COLO829 (cell line): ENCODE measurements at regions not wholly inside any gene's neighbourhood (a gene's known extent, or its start where the extent isn't known, plus 50 kb on each side); places are given as distances from the start of the nearest gene placed in this dataset.

ENCODE experiments used
- DNase-seq: peaks from one replicate; pipeline ENCODE4 v3.0.0; 2012; ENCODE audit warnings: low spot score

DNA sequence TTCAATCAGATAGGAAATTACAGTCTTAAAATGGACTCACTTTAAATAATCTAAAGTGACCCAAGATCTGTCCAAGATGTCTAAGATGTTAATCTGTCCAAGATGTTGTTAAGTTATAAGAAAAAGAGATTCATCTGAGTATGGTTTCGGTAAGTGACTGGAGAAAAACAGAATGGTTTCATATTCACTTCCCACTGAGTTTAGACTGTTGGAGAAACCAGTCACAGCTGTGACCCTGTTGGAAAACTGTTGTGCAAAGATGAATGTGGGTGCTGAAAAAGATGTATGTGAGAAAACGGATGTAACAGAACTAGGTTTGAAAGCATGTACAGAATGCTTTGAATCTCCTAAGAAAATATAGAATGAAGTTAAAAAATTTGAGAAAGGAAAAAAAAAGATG lies 325.9 kb downstream of the COL12A1 start:
- no peak for DNase-seq

DNA sequence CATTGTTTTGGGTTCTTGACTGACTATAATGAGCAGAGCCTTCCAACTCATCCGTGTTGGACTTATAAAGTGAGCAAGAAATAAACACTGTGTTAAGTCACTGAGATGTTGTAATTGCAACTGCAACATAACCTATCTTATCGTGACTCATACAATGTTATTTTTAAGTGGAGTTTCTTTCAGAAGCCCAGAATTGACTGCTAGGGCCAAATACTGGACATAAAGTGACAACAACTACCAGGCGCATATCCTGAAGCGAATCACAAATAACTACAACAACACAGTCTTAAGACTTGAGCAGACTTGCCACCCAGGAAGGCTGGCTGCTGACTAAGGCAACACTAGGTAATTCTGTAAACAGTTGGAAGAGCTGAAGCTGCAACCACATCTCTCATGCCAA lies 326.6 kb downstream of the COL12A1 start:
- no peak for DNase-seq

DNA sequence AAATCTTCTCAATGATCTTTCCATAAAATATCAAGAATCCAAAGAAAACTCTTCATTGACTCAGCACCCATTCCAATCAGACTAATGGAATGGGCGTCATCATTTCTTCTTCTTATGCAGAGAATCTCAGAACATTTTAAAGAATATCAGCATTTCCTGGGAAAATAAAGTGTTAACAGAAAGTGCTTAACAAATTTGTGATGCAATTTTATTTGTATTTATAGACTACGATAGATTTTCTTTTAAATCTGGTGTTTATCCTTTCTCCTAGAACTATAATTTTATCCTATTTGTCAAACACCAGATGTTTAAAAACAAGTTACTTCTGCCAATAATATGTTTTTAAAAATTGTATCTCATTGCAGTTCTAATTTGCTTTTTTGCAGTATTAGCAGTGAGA lies 330.7 kb downstream of the COL12A1 start:
- no peak for DNase-seq

DNA sequence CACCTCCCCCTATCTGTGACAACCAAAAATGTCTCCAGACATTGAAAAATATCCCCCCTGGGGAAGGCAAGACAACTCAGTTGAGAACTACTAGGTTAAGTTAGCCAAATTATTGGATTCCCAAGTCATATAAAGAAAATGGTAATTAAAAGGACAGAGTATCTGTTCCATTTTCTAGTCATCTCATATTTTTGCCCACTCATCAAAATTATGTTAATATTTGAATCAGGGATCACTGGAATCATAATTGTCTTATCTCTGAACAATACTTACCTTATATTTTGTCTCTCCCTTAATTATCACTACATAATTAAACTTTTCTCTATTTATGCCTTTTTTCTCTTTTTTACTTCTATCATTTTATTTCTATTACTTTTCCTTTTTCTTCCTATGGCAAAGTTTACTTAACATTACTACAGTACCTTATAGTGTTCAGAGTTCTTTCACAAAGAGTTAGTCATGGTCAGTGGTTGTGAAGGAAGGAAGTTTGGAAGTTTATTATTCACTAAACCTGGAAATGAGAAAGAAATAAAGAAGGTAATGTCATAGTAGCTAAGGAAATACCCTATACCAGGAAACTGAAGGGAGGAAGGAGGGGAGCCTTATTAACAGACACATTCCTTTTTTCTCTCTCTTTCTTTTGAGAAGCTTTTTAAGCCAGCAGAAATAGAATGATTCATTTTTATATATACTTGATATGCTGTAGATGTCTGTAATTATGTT lies 332.9 kb downstream of the COL12A1 start:
- DNase-seq = no peak

DNA sequence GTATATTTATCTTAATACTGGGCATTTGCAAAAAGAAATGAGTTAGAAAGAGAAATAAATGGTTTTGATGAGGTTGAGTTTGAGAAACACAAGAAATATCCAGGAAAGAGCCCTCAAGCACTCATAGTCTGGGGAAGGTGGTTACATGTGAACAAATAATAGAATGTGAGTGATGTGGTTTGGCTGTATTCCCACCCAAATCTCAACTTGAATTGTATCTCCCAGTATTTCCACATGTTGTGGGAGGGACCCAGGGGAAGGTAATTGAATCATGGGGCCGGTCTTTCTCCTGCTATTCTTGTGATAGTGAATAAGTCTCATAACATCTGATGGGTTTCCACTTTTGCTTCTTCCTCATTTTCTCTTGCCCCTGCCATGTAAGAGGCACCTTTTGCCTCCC lies 334.1 kb downstream of the COL12A1 start:
- DNase-seq = no peak

DNA sequence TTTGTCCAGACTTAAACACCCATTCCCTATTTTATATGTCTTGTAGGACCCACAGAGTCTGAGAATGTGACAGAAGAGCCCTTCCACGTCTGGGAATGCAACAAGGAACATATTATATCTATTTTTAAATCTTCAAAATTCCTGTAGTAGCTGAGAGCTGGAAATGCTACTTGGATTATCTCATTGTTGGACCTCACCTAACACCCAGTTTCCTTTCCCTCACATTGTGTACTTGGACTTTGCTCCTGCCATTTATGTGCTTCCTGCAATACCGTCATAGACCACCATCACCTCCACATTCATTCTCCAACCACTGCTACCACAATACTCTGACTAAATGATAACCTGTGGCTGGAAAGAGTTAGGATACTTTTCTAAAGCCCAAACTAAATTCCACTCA lies 335.4 kb downstream of the COL12A1 start:
- no peak for DNase-seq

DNA sequence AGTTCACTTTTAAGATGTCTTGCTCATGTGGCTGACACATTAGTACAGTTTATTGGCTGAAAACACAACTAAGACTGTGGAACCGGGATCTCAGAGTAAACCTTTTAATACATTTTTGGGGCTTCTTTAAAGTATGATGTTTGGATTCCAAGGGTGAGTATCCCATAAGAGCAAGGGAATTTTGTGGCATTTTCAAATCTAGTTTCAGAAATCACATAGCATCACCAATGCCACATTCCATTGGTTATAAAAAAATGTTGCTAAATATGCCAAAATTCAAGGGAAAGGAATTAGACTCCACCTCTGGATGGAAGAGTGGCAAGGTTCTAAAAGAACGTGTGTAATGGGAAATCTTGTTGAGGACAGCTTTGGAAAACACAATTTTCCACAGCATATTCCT lies 338.6 kb downstream of the COL12A1 start:
- no peak for DNase-seq

DNA sequence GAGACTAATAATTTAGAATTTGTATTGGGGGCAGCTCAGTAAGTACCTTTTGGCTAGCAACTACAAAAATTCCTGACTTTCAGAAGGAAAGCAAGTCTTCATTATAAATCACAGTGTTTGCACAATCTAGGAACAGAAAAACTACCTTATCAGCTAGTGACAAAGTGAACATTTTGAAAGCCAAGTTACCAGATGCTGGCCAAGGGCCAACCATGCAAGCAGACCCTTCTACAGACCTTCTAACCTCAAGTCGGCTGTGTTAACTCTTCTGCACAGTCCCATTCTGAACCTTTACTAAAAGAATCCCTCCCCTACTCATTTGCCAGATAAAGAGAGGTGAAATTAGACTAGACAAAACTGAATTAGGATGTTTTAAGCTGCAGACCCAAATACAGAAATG lies 341.9 kb downstream of the COL12A1 start:
- DNase-seq = no peak

DNA sequence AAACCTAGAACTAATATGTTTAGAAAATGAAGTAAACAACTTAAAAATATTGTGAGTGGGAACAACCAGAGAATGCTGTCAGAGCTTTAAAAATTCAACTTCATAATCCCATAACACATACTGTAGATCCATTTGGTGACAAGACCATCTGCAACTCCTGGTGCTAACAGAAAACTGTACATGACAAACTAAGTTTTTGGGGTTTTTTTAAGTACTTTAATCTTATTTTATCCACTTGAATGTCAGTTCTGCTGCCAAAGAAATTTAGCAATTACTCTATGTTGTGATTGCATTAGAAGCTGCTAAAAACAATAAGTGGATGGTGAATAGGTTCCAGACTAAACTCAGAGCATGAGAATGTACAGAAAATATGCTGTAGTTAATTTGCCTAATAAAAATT lies 345.4 kb downstream of the COL12A1 start:
- no peak for DNase-seq

DNA sequence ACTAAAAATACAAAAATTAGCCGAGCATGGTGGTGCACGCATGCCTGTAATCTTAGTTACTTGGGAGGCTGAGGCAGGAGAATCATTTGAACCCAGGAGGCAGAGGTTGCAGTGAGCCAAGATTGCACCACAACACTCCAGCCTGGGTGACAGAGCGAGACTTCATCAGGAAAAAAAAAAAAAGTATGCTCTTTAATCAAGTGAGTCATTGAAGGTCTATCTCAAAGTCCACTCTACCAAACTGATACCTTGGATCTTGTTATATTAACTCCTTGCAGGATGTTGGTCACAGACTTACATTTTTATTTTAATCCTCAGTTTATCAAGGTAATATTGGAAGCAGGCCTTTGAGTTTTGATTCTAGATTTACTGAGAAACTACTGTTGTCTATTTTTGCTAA lies 348.7 kb downstream of the COL12A1 start:
- DNase-seq = no peak

DNA sequence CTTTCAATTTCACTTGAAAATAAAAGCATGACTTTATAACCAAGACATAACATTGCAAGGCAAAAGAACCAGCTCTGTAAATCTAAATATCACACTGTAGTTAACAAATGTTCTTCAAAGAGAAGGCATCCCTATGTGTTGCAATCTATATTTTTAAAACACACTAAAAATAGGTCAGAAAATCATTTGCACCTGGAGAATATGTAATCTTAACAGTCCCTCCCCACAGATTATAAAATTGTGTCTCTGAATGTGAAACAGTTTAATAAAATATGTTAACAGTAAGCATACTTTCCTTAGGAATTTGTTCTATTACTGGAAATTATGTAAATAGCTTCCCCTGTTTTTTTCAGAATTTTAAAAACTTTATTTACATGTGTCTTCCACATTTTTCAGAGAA lies 351.9 kb downstream of the COL12A1 start:
- DNase-seq = no peak

DNA sequence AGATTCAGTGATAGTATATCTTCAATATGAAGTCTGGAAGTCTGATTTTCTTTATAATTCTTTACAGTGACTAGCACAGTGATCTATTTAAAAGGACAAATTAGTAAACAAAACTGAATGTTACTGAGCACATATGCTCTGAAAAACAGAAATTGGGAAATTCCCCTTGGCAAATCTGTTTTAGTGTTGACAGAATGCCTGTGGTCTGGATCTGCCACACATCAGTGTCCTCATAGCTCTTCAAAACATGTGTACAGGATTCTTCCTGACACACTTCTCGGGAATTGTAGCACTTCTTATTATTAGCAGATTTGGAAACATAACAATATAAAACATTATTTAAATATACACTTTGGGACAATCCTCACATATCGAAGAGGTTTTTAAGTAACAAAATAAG lies 354.3 kb downstream of the COL12A1 start:
- DNase-seq = no peak

DNA sequence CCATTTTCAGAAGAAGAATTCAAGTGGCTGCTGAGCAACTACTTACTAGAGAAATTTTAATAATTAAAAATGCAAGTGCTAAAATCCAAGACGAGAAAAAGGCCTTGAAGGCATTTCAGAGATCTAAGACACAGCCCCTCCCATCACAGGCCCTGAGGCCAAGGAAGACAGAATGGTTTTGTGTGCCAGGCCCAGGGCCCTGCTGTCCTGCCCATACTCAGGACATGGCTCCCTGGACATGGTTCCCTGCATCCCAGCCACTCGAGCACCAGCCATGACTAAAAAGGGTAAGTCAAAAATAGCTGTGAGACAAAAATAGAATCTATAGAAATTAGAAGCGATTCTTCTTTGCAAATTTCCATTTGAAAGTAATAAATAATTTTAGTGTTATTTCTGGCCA lies 364.9 kb downstream of the COL12A1 start:
- no peak for DNase-seq

DNA sequence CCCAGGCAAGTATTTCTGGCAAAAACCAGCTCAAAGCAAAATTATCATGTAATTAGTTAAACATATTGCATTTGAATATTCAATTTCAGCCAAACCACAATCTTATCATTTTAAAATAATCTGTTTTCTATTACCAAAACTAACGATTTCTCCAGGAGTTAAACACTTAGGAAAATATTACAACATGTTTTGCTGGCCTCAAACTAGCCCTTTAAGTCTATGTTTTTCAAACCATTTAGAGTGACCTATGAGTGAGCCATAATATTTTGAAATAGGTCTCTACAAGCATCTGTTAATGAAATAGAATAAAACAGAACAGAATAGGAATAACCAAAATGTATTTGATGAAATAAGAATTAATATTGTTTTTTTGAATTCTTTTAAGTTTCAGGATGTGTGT lies 370.9 kb downstream of the COL12A1 start:
- no peak for DNase-seq

DNA sequence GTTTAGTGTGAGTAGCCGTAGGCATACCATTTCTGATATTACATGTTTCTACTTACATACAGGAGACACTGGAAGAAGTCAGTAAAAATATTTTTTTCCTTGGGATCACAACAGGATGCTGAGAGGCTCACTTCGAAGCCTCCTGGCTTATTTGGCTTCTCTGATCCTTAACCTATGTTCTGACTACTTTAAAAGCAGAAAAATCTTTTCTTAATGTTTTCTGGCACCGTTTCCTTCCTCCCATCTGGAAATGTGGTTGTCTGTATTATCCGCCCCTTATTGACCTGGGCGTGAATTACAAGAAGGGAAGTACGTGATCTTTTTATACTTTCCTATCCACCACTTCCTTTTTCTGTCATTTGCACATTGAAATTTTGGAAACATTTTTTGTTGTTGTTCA lies 379.6 kb downstream of the COL12A1 start:
- DNase-seq = no peak

DNA sequence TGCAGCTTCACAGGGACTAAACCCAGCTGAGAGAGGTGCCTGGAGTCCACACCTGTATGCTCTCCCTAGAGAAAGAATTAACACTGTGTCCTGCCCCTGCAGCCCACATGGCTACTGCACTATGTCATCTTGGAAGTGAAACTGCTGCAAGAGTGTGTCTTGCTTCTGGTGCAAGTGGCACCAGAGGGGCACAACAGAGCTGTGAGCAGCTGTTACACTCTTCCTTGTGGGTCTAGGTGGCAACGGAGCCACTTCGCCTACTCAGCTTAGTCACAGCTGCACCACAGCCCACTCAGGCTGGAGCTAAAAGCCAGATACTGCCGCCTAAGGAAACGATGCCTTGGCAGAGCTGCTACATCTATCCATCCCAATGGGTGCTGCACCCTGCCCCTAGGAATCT lies 391.4 kb downstream of the COL12A1 start:
- no peak for DNase-seq

DNA sequence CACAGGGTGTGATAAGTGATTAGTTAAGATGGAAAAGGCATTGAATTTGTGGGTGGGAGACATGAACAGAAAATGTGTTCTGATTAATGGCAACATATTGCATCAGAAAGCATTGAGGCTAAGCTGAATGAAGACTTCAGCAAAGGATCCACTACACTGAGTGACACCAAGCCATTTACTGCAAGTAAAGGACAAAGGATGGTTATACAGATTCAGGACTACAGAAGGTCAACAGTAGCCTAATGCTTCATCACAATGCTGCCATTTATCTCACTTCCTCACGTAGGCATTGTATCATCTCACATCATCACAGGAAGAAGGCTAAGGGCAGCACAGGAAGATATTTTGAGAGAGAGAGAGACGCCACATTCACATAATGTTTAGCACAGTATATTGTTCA lies 398.2 kb downstream of the COL12A1 start:
- DNase-seq = peak; percentile 2

DNA sequence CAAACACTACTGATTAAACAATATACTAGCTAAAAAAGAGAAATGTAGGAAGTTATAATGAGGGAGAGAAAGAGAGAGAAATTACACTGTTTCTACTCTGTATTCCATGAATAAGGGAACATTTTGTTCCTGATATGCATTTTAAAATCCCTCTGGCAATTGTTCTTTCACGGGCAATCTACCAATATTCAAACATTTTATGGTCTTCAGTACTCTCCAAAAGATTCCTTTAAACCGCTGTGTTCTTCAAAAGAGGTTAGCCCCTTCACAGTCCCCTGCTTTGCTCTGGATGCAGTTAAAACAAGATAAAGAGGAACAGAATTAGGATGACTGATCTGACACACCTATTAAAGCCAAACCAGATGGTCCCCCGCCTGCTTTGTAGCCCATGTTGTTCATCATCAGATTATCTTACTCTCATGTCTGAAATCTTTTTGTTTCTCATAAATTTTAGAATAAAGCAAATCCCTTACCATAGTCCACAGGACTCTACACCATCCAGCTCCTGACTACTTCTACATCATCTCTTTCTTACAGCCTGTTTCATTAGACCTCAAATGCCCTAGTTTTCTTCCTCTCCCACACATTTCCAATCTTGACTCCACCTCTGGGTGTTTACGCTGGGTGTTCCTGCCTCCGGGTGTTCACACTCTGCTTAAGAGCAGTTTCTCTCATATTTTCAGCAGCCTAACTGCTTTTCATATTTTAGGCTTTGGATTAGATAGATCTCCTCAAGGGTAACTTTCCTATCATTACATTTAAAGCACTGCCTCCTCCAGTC lies 399.7 kb downstream of the COL12A1 start:
- no peak for DNase-seq

DNA sequence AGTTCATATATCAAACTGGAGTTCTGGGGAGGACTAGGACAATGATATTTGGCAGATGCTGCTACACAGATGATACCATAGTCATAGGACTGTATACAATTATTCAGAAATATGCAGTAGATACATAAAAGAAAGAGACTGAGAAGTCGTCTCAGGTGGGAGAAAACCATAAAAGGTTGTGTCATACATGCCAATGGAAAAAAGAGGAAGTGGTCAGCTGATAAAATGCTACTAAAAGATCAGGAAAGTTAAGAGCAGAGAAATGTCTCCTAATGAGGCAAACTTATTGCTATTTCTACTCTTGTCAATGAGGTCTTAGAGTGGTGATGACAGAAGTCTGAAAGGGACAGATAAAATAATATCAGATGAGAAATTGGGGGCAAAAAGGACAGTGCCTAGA lies 407.6 kb downstream of the COL12A1 start:
- DNase-seq = no peak

DNA sequence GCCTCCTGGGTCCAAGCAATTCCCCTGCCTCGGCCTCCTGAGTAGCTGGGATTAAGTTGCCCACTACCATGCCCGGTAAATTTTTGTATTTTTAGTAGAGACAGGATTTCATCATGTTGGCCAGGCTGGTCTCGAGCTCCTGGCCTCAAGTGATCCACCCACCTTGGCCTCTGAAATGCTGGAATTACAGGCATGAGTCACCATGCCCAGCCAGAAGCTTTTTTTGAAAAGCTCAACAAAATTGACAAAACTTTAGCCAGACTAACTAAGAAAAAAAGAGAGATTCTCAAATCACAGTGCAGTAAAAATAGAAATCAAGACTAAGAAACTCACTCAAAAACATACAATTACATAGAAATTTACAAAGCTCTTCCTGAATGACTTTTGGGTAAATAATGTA lies 420.6 kb downstream of the COL12A1 start:
- DNase-seq = no peak

DNA sequence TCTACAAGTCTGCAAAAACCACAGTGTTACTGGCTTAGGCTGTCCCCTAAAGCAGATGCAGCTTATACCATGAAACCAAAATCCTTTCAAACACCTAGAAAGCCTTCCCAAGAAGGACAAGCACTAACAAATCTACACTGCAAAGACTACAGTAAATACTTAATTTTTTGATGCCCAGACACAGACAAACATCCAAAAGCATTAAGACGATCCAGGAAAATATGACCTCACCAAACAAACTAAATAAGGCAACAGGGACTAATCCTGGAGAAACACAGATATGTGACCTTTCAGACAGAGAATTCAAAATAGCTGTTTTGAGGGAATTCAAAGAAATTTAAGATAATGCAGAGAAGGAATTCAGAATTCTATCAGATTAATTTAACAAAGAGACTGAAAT lies 423.5 kb downstream of the COL12A1 start:
- no peak for DNase-seq

DNA sequence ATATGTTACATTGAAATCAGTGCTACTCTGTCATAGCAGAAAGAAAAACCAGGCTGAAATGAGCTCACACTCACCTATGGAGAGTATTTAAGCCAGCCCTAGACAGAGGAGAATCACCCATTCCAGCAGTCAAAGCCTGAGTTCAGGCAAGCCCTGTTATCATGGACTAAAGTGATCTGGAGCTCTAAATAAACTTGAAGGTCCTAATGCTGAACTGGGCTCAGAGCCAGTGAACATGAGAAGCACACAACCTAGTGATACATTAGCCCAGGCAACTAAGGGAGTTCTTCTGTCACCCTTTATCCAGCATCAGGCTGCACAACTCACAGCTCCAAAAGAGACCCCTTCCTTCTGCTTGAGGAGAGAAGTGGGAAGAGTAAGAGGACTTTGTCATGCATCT lies 425.0 kb downstream of the COL12A1 start:
- no peak for DNase-seq

DNA sequence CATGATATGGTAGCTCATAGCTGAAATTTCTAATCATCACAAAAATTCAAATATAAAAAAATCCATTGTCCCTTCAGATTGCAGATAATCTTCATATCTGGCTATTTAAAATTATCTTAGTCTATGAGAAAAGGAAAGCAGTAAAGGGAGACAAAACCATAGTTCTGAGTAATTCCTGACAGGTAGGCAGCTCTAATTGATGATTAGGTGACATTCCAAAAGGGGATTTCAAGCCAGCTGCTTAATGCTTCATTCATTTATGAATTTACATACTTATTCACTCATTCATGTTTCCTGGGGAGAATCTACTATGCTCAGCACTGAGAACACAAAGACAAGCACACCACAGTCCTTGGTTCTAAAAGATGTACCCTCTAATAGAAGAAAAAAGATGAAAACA lies 437.1 kb downstream of the COL12A1 start:
- no peak for DNase-seq

DNA sequence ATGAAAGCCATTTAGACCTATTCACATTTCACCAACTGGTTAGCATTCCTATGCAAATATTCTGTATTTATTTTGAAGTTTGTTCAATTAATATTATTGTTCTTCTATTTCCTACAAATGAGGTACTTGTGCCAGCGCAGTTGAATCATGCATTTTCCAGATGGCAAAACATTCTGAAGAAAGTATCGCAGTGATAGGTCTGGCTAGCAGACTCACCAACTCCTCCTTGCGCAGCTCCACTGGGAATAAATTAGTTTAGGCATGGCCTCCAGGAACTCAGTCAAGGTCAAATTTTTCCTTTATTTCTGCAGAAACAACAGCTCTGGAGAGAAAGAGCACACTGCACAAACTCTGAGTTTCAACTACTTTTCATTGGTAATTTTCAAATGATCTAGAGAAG lies 437.7 kb downstream of the COL12A1 start:
- no peak for DNase-seq
